ENCODE measurements at regions not wholly inside any gene's neighbourhood (a gene's known extent, or its start where the extent isn't known, plus 50 kb on each side); places are given as distances from the start of the nearest gene placed in this dataset.

- CTCF ChIA-PET: no interaction called here
- DNase-seq (ENCODE audit: low read depth, low spot score): no peak
- POLR2A ChIA-PET: no interaction called here
- no peak overlapping the region for H3K4me3 ChIP-seq (ENCODE audit: low read depth, low read length)
- TF ChIP-seq CTCF (IDR thresholded peaks at IDR 0.05; ENCODE audit: insufficient read depth, low read length, missing control alignments): no peak
Observed at GRCh38 chr16:80082906-80083305, 457.9 kb upstream of the DYNLRB2 start.

DNA sequence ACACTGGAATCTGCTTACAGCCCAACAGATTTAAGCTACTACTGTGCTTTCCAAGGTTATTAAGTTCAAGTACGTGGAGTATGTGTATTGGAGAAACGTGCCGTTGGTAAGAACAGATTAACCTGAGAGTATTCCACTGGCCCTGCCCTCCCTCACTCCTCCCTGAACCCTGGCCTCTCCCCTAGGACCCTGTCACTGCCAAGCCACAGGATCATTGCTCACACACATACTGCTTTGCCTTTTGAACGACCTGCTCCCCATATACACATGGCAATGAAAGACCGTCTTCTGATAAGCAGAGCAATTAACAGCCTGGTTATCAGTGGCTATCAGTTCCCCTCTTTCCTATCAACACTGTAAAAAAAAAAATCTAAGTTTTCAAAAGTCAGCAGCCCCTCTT lies 458.9 kb upstream of the DYNLRB2 start:
- ChIA-PET POLR2A (no interaction called here), CTCF (interaction anchor here (1.1 kb wide), 1 partner anchor 84 kb away, joined by 4 read pairs; no protein-coding TSS in a partner anchor)
- DNase-seq (ENCODE audit: low read depth, low spot score): no peak
- H3K4me3 ChIP-seq (ENCODE audit: low read depth, low read length): no peak overlapping the region
- no peak for TF ChIP-seq CTCF (IDR thresholded peaks at IDR 0.05; ENCODE audit: insufficient read depth, low read length, missing control alignments)

GRCh38 chr16:80080287-80080851 lies 460.4 kb upstream of the DYNLRB2 start:
- DNase-seq (ENCODE audit: low read depth, low spot score): no peak
- ChIA-PET CTCF (interaction anchor here (0.6 kb wide), 1 partner anchor 13 kb away, joined by 3 read pairs; no protein-coding TSS in a partner anchor), POLR2A (no interaction called here)
- no peak for TF ChIP-seq CTCF (IDR thresholded peaks at IDR 0.05; ENCODE audit: insufficient read depth, low read length, missing control alignments)
- H3K4me3 ChIP-seq (ENCODE audit: low read depth, low read length): no peak overlapping the region

- DNase-seq (ENCODE audit: low read depth, low spot score): no peak
- ChIA-PET CTCF (no interaction called here), POLR2A (no interaction called here)
- TF ChIP-seq CTCF (IDR thresholded peaks at IDR 0.05; ENCODE audit: insufficient read depth, low read length, missing control alignments): no peak
- no peak overlapping the region for H3K4me3 ChIP-seq (ENCODE audit: low read depth, low read length)
Observed at GRCh38 chr16:80079072-80079471, 461.7 kb upstream of the DYNLRB2 start.

- no peak overlapping the region for H3K4me3 ChIP-seq (ENCODE audit: low read depth, low read length)
- no peak for TF ChIP-seq CTCF (IDR thresholded peaks at IDR 0.05; ENCODE audit: insufficient read depth, low read length, missing control alignments)
- DNase-seq (ENCODE audit: low read depth, low spot score): no peak
- ChIA-PET CTCF (no interaction called here), POLR2A (no interaction called here)
Observed at GRCh38 chr16:80077696-80078095, 463.1 kb upstream of the DYNLRB2 start.

GRCh38 chr16:80074329-80074728 lies 466.5 kb upstream of the DYNLRB2 start:
- ChIA-PET CTCF (no interaction called here), POLR2A (no interaction called here)
- TF ChIP-seq CTCF (IDR thresholded peaks at IDR 0.05; ENCODE audit: insufficient read depth, low read length, missing control alignments): no peak
- H3K4me3 ChIP-seq (ENCODE audit: low read depth, low read length): no peak overlapping the region
- DNase-seq (ENCODE audit: low read depth, low spot score): no peak

All from AG04449 (cell line).